ENCODE measurements at regions not wholly inside any gene's neighbourhood (a gene's known extent, or its start where the extent isn't known, plus 50 kb on each side); places are given as distances from the start of the nearest gene placed in this dataset.
A peak's percentile ranks its signal among the peaks of the same experiment; 100 is the strongest.
"Not testable (repeated sequence)": the region's sequence is repeated elsewhere in the genome, so short reads cannot be mapped to it uniquely, and the experiment has no call there.

DNA sequence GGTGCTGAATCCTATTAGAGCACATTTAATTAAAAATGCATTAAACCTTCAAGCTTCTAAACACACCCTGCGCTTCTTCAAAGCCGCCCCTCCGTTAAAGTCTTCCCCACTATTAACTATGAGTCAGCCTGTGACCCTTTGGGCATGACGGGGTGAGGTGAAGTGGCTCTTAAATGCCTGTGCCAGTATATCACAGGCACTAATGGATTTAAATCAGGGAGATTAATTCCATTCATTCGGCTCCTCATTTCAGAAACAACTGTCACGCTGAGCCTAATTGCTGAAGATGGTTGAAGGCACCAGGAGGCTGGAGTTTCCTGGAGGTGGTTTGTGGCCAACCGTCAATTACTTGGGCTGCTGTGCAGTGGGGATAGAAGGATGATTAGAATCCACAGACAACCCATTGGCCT is 192.6 kb upstream of the MSX2 start:
- peak overlapping the region; percentile 37 for H3K4me3 ChIP-seq (ENCODE audit: low read depth, low read length)
- TF ChIP-seq POLR2A (IDR thresholded peaks at IDR 0.05; ENCODE audit: extremely low read depth, insufficient read length): no peak
- TF ChIP-seq, protein P1, sequence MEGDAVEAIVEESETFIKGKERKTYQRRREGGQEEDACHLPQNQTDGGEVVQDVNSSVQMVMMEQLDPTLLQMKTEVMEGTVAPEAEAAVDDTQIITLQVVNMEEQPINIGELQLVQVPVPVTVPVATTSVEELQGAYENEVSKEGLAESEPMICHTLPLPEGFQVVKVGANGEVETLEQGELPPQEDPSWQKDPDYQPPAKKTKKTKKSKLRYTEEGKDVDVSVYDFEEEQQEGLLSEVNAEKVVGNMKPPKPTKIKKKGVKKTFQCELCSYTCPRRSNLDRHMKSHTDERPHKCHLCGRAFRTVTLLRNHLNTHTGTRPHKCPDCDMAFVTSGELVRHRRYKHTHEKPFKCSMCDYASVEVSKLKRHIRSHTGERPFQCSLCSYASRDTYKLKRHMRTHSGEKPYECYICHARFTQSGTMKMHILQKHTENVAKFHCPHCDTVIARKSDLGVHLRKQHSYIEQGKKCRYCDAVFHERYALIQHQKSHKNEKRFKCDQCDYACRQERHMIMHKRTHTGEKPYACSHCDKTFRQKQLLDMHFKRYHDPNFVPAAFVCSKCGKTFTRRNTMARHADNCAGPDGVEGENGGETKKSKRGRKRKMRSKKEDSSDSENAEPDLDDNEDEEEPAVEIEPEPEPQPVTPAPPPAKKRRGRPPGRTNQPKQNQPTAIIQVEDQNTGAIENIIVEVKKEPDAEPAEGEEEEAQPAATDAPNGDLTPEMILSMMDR (IDR thresholded peaks at IDR 0.05; ENCODE audit: low read depth, low read length): no peak
- TF ChIP-seq MYC (IDR thresholded peaks at IDR 0.05; ENCODE audit: low read depth, low read length): no peak
- TF ChIP-seq, protein P2, sequence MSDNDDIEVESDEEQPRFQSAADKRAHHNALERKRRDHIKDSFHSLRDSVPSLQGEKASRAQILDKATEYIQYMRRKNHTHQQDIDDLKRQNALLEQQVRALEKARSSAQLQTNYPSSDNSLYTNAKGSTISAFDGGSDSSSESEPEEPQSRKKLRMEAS (IDR thresholded peaks at IDR 0.05; ENCODE audit: low read depth, low read length): no peak
- peak; percentile 76 for DNase-seq (ENCODE audit: low read depth)

DNA sequence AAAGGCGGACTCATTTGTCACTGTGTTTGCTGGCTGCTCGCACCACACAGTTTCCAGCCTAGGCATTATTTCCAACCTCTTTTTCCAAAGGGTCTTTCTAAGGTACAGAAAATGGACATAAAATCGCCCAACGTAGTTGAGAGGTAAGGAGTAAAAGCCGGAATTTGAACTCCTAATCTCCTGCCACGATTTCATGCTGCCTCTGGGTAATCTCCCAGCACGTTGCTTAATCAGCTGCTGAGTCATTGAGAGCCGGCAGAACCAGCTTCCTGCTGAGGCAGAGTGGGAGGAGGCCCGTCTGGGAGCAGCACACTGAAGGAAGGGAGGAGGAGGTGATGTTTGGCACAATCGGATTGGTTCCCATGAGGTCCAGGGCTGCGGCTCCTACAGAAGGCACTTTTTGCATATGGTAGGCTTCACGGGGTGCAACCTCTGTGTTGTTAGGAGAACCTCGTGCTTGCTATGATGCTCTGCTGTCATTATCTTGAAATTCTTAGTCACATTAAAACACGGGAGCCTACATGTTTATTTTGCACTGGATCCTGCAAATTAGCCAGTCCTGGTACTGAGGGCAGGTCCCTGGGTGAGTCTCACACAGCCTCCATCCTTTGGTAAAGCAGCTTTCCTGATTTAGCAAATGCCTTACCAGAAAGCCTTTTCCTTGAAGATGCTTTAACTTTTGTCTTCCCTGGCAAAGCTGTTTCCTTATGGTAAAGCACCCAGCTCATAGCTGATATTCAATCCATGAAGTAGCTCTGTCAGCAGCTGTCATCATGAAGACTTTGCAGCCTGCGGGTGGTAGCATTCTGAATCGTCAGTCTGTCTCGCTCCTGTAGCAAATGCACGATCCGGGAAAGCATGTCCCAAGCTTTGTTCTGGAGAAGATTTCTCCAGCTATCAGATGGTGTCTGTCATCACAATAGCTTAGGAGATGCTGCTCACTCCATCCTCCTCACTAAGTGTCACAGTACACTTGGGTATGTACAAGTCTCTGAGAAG is 191.6 kb upstream of the MSX2 start:
- peak overlapping the region; percentile 37 for H3K4me3 ChIP-seq (ENCODE audit: low read depth, low read length)
- peak; percentile 96 for DNase-seq (ENCODE audit: low read depth)
- TF ChIP-seq, protein P2 (IDR thresholded peaks at IDR 0.05; ENCODE audit: low read depth, low read length): peak; percentile 77
- TF ChIP-seq MYC (IDR thresholded peaks at IDR 0.05; ENCODE audit: low read depth, low read length): peak; percentile 87
- TF ChIP-seq, protein P1 (IDR thresholded peaks at IDR 0.05; ENCODE audit: low read depth, low read length): no peak

DNA sequence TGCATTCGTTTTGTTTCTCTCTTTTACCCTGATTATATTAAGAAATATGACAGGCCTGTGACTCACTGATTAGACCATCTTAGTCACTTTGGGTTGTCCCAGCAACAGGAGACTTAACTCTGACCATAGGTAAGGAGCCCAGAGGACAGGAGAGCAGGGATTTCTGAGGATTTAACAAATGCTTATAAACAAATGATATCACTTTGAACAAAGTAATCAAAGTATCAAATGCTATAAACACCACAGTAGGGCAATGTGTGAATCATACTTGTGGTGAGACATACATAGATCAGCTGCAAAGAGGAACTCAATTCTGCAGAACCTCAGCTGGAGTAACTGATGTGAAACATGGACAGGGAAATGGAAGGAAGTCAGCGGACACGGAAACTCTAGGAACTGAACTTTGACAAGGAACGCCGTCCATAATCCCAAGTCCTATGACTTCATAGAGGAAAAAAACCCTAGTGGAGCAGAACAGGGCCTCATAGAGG is 190.6 kb upstream of the MSX2 start:
- TF ChIP-seq MYC (IDR thresholded peaks at IDR 0.05; ENCODE audit: low read depth, low read length): 0 out of 2 replicates have a peak, but pooled peaks have one; percentile 16
- TF ChIP-seq, protein P2 (IDR thresholded peaks at IDR 0.05; ENCODE audit: low read depth, low read length): no peak
- TF ChIP-seq, protein P1 (IDR thresholded peaks at IDR 0.05; ENCODE audit: low read depth, low read length): no peak
- no peak for TF ChIP-seq POLR2A (IDR thresholded peaks at IDR 0.05; ENCODE audit: extremely low read depth, insufficient read length)
- no peak overlapping the region for H3K4me3 ChIP-seq (ENCODE audit: low read depth, low read length)
- peak; percentile 68 for DNase-seq (ENCODE audit: low read depth)

DNA sequence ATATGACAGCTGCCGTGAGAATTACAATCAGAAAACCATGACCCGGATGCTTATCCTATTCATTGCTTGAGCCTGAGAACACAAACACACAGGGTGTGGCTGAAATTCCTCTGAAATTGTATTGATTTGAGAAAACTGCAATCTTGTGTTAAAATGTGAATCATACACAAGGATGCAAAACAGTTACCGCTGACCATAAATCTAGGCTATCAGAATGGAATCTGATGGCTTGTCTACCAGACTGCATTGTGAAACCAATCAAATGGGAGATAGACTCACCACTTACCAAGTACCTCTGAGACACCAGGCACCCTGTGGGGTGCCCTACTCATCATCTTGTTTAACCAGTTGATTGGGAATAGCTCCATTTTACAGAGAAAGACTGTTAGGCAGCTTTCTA is 188.7 kb upstream of the MSX2 start:
- DNase-seq (ENCODE audit: low read depth): no peak
- TF ChIP-seq, protein P2 (IDR thresholded peaks at IDR 0.05; ENCODE audit: low read depth, low read length): no peak
- TF ChIP-seq, protein P1 (IDR thresholded peaks at IDR 0.05; ENCODE audit: low read depth, low read length): no peak
- TF ChIP-seq MYC (IDR thresholded peaks at IDR 0.05; ENCODE audit: low read depth, low read length) (no peak), POLR2A (IDR thresholded peaks at IDR 0.05; ENCODE audit: extremely low read depth, insufficient read length) (no peak)
- no peak overlapping the region for H3K4me3 ChIP-seq (ENCODE audit: low read depth, low read length)

DNA sequence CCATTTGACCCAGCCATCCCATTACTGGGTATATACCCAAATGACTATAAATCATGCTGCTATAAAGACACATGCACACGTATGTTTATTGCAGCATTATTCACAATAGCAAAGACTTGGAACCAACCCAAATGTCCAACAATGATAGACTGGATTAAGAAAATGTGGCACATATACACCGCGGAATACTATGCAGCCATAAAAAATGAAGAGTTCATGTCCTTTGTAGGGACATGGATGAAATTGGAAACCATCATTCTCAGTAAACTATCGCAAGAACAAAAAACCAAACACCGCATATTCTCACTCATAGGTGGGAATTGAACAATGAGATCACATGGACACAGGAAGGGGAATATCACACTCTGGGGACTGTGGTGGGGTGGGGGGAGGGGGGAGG is 184.6 kb upstream of the MSX2 start:
- not testable (repeated sequence) for H3K4me3 ChIP-seq (ENCODE audit: low read depth, low read length)

DNA sequence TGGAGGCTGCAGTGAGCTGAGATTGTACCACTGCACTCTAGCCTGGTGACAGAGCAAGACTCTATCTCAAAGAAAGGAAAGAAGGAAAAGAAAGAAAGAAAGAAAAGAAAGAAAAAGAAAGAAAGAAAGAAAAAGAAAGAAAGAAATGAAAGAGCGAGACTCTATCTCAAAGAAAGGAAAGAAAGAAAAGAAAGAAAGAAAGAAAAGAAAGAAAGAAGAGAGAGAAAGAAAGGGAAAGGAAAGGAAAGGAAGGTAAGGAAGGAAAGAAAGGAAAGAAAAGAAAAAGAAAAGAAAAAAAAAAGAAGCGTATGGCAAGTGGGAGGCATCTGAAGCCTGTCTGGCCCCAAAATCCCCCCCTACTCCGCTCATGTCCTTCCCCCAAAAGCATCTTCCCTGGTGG is 182.3 kb upstream of the MSX2 start:
- TF ChIP-seq, protein P2 (IDR thresholded peaks at IDR 0.05; ENCODE audit: low read depth, low read length): no peak
- TF ChIP-seq POLR2A (IDR thresholded peaks at IDR 0.05; ENCODE audit: extremely low read depth, insufficient read length) (no peak), MYC (IDR thresholded peaks at IDR 0.05; ENCODE audit: low read depth, low read length) (no peak)
- TF ChIP-seq, protein P1 (IDR thresholded peaks at IDR 0.05; ENCODE audit: low read depth, low read length): no peak
- no peak overlapping the region for H3K4me3 ChIP-seq (ENCODE audit: low read depth, low read length)
- no peak for DNase-seq (ENCODE audit: low read depth)

More for the DNA sequence above, 184.6 kb upstream of the MSX2 start:
- not testable (repeated sequence) for DNase-seq (ENCODE audit: low read depth)
